HG03095 (cell line): ENCODE measurements at regions not wholly inside any gene's neighbourhood (a gene's known extent, or its start where the extent isn't known, plus 50 kb on each side); places are given as distances from the start of the nearest gene placed in this dataset.

Source experiments
- ATAC-seq: cut with Tn5 transposase; IDR thresholded peaks from one replicate; pipeline ENCODE4 v1.9.1; 2021; ENCODE audit warnings: moderate library complexity; ENCODE audit not compliant: unreplicated experiment

DNA sequence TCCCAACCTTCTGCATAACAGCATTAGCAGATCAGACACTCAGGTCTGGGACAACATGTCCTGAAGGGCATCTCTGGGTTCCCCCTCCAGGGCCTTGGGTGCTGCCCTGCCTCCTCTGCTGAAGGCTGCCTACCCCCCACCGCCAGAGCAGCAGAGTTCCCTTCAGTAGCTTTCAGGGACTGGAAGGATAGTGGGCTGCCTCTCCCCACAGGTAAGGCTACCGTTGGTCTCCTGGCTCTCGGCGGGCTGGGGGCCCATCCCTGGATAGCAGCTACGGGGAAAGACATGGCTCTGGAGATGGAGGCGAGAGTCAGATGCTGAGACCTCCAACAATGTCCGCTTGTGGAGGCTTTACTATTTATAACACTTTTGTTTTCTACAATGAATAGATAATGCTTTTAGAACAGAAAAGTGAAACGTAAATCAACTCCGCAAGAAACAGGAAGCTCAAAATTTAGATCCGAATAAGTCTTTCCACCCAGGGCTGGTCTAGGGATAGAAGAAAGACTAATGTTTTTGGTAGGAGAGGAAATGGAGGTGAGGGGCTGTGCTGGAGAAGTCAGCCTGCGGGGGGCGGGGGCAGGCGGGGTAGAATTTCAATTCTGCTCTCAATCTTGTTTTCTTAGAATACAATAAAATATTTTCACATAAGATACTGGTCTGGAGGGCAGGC lies 58.4 kb downstream of the ARL4C start:
- ATAC-seq: no peak

DNA sequence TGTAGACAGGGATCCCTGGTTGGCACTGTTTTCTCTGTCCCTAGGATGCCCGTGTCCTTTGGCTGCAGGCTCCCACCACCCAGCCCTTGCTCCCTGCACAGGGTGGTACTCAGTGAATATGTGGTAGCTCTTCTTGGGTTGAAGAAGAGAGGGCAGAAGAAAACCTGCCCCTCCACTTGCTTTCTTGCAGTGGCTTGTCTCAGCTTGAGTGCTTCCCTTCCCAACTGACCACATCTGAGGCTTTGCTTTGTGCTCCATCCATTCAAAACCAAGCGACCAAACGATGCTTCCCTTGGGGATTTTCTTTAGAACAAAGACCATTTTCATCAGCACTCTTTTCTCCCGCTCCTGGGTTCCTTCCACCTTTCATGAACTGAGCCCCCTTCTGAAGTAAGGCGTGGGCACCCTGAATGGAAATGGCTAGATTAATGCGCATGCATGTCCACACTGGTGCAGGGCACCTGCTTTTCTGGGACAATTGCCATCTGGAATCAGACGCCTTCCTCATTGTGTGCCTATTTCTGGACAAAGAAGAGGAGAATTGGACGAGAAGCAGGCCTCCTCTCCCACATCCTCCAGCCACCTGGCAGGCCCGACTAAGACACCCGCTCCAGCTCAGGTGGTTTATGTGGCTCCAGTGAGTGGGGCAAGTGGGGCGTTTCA lies 59.1 kb downstream of the ARL4C start:
- no peak for ATAC-seq

DNA sequence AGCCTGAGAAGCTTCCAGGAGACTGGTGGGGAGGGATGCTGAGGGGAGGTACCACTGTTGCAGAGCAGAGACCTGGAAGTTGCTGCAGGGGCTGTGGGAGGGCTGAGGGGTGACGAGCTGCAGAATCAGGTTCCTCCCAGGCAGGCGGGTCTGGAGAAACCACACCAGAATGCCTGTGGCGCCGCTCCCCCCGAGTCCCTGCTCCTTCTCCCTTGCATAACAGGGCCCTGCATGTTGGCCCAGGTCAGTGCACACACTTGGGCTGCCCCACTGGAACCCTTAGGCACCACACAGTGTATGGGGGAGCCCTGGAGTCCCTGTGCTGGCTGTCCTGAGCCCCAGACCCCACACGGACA lies 60.4 kb downstream of the ARL4C start:
- no peak for ATAC-seq

DNA sequence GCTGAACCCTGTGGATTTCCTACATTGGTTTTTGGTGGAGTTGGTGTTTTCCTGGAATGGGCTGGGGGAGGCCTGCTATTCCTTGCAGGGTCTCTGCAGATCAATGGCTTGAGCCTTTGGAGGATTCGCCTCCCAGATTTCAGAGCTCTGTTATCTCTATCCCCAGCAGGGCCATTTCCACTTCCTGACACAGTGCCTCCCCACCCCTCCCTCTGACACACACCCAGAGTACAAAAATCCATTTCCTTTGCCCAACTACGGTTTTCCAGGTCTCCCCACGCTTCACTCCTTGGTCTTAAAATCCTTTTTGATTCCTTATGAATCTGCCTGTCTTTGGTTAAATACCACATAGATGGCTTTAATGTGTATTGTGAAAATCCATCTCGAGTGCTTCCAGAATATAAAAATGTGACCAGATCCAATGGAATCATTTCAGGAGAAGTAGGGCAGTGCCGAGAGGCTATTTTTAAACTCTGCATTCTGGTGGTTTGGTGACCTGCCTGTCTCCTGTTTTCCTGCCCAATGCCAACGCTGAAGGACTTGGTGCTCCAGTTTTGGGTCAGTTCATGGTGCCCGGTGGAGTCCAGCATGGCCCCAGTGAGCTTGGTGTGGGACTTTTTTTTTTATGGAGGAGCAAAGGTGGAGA lies 60.9 kb downstream of the ARL4C start:
- ATAC-seq: no peak

DNA sequence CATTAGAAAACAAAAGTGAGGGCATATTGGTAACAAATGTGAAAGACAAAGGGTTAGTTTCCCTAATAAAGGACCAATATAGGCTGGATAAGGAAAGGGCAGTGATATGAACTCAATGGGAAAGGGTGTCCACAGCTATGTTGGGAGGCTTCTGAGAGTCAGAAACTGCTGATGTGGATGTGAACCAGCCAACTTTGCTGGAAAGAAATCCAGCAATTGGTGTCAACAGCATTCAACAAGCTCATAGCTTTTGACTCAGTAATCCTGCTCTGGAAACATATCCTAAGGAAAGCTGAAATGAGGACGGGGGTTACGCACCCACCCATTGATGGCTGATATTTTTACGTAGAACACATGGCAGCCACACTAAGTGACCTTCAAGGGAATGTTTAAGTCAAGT lies 63.7 kb downstream of the ARL4C start:
- no peak for ATAC-seq

DNA sequence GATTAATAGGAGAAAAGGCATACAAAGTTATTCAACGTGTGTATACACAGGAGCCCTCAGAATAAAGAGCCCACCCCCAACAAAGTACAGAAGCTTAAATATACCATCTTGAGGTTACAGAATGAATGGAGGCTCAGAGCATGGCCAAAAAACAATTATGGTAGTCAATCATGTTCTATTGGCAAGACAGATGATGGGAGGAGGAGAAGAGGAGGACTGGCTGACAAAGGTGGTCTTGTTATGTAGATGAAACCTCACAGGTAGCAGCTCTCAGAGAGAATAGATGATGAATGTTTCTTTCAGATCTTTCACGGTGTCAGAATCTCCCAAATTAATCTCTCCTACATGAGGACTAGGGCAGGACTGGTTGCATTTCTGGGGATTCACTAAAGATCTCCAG lies 66.0 kb downstream of the ARL4C start:
- no peak for ATAC-seq

DNA sequence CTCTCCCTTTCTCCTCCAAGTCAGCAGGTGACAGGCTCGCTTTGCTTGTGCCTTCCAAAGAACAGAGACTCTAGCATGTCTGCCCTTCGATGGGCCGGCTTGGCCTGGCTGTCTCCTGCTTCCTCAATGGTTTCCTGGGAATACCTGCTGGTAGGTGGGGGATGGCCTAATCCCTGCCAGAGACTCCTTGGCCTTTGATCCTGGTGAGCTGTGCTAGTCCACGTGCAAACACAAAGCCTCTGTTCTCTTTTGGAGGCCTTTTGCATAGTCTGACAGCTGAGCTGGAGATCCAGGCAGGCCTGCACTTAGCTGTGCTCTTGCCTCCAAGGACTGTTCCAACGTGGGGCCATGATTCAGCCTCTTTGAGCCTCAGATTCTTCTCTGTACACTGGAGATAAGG lies 67.6 kb downstream of the ARL4C start:
- no peak for ATAC-seq

DNA sequence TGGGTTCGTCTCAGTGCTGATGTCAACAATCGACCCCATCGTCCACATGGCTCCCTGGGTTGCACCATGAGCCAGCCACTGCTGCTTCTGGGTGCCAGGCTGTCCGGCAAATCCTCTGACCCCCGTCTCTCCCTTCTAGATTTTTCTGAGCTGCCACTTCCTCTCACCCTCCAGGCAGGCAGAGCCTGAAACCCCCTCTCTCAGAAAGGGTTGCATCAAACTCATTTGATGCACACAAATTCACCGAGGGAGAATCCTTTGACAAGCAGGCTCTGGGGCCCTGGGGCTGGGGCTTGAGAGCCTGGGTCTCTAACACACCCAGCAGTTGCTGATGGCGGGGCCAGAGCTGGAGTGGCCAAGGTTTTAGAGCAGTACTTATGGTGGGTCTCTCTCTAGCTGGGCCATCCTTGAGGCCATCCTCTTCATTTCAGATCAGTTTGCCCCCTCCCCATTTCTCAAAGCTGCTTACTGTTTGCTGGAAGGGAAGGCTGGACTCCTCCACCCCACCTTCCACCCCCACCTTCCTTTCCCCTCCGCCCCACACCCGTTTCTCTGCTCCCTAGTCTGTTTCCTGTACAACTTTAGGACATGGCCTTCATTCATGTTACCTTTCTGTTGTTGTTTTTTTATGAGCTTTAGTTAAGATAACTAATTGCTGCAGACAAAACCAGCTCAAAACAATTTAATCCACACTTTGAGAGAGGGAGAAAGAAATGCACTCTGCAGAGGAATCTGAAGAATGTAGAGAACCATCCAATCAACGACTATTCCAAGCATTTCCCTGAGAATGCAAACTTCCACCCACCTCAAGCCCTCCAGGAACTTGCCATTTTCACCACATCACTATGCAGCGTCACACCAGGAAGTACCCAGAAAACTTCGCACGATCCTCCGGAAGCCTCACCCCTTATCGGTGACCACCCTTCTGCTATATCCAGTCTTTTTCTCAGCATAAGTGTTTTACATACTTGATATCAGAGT lies 69.5 kb downstream of the ARL4C start:
- no peak for ATAC-seq

DNA sequence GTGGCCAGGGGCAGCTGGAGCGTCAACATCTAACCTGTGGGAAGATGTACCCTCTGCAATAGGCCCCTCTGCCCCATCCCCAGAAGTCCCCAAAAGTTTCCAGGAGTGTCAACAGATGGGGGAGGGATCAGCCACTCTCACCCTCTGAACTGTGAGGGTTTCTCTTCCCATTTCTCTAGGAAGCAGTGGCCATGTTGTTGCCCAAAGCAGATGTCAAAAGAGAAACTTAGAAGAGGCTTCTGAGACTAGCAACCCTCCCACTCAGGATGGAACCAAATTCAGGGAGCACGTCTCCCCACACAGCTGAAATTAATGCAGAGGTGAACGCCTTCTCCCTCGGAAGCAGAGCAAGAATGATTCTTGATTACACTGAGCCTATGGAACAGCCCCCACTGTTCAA lies 70.3 kb downstream of the ARL4C start:
- ATAC-seq: peak; percentile 39

DNA sequence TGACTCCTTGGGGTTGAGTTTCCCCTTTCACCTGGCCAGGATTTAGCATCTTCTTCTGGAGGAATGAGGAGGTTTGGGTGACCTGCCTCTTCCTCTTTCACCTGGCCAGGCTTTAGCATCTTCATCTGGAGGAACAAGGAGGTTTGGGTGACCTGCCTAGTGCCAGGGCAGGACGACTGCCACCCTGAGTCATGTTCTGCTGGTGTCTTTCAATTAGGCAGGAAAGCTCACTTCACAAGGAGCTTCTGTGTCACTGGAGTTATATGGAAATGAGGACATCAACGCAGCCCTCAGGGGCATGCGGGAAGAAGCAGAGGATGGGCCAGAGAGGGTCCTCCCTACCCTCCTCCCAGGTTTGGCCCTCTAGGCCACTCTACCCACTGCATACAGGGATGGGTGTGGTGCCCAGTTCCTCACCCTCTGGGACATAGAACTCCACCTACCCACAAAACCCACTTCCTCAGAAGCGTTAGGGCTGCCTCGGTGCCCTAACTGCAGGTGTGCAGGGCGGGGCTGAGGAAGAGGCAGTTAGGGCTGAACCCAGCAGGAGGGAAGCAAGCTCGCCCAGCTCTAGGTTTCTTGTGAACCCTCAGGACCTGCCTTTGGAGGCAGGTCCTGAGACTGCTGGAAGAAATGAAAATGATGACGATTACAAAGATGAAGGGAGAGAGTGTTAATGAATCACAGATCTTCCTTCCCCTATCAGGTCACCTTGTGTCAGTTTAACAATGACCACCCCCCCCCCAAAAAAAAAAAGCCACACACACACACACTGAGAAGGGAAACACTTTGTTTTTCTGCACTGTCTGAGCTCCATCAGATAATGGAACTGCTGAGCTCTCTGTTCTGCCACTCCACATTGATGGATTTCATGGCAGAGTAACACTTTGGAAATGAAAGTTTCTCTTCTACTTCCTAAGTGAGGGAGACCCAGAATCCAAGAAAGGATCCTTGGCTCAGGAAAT lies 71.0 kb downstream of the ARL4C start:
- ATAC-seq: peak; percentile 70

DNA sequence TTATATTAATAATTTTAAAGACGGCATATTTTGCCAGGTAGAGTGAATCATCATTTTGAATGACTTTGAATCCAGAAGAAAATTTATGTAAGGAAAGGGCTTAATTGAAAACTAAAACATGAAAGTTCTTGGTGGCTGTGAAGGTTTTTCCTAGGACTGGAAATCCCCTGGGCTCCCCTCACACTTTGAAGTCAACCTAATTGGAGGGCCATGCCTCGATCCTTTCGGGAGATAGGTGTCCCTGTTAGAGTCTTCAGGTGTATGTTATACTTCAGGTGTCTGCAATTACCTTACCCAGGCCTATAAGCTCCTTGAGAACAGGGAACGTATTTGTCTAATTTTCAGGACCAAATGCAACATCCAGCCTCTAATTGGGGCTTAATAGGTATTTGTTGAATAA lies 73.0 kb downstream of the ARL4C start:
- ATAC-seq: no peak

DNA sequence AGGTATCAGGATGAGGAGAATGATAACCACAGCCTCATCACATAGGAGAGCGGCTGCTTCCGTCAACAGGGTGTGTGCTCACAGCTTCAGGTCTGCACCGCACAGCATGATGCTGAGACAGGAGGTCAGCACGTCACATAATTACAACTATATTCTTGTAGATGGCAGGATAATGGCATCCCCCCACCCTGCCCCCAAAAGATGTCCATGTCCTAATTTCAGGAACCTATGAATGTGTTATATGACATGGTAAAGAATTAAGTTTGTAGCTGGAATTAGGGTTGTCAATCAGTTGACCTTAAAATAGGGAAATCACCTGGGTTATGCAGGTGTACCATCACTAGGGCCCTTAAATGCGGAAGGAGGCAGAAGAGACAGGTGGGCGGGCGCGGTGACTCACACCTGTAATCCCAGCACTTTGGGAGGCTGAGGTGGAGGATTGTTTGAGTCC lies 73.9 kb downstream of the ARL4C start:
- ATAC-seq: no peak

DNA sequence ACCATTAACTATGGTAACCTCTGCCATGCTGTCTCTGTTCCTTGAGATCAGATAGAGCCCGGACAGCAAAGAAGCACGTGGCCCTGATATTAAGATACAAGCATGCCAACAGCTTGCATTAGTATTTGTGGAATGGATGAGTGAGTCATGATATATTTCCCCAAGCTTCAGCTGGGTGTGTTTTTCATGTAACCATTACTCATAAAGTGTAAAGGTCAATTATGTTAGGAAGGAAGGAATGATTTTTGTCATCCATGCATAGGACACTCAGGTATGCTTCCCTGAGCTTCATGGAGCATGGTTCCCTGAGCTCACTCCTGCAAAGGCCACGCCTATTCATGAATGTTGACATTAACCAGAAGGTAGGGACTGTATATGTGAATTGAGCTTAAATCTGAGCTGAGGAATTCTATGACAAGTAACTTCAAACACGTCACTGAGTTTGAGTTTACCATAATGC lies 74.6 kb downstream of the ARL4C start:
- no peak for ATAC-seq

DNA sequence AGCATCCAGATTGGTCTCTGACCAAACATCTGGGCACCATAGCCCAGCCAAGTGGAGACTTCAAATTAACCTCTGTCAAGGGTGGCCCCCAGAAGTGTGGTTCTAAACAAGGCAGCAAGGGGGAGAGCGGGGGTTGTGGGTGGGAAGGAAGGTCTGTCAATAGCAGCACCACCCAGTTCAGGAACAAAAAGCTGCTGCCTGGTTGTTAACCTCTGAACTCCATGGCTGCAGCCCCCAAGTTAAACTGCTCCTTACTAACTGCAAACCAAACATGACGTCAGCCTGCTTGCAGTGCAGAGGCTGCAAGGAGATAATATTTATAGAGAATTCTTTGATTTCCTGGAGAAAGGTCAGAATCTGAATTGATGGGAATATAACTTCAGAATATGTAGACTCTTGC lies 76.5 kb downstream of the ARL4C start:
- no peak for ATAC-seq

DNA sequence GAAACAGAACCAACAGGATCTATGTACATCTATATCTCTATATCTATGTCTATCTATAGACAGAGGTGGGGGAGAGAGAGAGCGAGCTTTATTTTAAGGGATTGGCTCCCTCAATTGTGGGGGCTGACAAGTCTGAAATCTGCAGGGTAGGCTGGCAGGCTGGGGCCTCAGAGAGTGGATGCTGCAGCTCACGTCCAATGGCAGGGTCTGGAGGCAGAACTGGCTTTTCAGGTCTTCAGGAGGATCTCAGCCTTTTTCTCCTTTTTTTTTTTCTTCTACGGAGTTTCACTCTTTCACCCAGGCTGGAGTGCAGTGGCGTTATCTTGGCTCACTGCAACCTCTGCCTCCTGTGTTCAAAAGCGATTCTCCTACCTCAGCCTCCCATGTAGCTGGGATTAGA lies 77.2 kb downstream of the ARL4C start:
- ATAC-seq: no peak

DNA sequence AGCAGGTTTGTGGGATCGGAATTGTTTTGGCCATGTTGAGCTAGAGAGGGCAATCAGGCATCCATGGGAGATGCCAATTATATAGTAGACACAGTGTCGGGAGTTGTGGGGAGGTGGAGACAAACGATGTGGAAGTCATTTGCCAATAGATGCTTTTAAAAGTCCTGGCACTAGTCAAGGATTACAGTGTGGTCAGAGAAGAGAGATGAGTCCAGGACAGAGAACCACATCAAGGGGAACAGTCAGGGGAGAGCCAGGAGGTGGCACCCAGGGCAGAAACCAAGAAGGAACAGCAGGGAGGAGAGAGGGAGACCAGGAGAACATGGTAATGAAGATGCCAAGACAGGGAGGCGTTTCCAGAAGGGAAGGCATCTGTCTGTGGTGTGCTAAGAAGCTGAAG lies 81.2 kb downstream of the ARL4C start:
- no peak for ATAC-seq

DNA sequence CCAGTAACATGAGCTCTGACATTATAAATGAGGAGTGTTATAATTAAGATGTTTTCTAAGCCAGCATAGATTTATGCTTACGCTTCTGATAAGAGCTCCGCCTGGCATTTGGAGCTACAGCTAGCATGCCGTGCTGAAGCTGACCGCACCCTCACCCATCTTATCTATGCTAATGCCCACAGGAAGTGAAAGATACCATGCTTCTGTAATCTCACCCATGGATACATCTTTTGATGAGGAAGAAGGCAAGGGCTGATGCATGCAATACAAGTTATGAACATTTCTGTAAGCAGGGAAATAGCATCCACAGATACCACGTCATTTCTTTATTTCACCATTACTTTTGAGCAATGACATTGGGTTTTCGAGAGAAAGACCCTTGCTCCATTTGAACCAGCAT lies 82.3 kb downstream of the ARL4C start:
- no peak for ATAC-seq

DNA sequence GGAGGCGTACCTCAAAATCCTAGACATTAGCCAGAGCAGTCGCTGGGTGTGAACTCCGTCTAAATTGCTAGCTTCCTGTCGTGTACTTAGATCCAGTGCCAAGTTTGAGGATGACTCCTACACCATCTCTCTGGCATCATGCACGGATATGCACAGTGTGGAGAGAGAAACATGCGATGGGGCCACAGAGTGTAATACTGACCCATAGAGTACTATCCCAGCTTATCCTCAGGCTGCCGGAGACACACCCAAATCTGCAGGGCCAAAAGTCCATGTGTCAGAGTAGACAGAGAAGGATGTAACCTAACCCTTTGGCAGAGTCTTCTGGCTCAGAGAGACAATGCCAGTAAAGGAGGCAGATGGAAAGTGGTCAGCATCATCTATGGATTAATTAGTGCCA lies 84.2 kb downstream of the ARL4C start:
- ATAC-seq: no peak

DNA sequence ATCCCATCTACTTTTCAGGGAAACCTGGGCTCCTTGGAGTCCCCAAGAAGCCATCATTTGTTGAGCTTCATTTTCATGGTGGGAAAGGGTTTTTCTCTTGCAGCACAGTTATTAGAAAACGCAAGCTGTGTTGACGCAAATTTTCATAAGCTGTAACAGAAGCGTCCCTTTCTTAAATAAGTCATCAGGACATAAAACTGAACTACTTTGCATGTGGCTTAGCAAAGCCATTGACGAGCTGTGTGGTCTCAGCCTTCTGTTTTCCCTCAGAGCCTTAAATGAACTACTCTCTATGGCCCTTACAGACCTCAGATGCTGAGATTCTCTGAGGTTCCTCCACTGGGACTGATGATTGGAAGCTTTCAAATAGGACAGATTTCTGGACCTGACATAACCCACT lies 85.1 kb downstream of the ARL4C start:
- ATAC-seq: peak; percentile 96

DNA sequence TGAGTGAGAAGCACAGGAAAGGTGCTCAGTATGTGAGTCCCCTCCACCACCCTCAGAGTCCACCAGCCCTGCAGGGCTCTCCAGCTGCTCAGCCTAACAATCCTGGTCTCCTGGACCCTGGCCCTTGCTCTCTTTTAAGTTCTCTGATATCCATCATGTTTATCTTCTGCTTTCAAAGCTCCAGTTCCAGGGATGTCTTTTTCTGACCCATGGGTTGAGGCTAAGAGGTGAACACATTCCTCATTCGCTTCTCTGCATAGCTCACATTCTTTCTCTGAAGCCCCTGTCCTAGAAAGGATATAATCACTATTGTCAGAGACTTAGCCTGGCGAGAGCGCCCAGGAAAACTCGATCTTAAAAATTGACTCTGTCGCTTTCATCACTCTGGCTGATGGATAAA lies 86.4 kb downstream of the ARL4C start:
- no peak for ATAC-seq
